ENCODE measurements at regions not wholly inside any gene's neighbourhood (a gene's known extent, or its start where the extent isn't known, plus 50 kb on each side); places are given as distances from the start of the nearest gene placed in this dataset.

- TF ChIP-seq, protein P1, sequence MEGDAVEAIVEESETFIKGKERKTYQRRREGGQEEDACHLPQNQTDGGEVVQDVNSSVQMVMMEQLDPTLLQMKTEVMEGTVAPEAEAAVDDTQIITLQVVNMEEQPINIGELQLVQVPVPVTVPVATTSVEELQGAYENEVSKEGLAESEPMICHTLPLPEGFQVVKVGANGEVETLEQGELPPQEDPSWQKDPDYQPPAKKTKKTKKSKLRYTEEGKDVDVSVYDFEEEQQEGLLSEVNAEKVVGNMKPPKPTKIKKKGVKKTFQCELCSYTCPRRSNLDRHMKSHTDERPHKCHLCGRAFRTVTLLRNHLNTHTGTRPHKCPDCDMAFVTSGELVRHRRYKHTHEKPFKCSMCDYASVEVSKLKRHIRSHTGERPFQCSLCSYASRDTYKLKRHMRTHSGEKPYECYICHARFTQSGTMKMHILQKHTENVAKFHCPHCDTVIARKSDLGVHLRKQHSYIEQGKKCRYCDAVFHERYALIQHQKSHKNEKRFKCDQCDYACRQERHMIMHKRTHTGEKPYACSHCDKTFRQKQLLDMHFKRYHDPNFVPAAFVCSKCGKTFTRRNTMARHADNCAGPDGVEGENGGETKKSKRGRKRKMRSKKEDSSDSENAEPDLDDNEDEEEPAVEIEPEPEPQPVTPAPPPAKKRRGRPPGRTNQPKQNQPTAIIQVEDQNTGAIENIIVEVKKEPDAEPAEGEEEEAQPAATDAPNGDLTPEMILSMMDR (IDR thresholded peaks at IDR 0.05; ENCODE audit: insufficient read depth, low read depth, low read length): no peak
- TF ChIP-seq EZH2 (IDR thresholded peaks at IDR 0.05; ENCODE audit: insufficient read depth, low read length): no peak
Measured at GRCh38 chr12:85626001-85626783, 210.0 kb downstream of the RASSF9 start.

Data from astrocyte (in vitro differentiated cells and primary cell).